ENCODE measurements at regions not wholly inside any gene's neighbourhood (a gene's known extent, or its start where the extent isn't known, plus 50 kb on each side); places are given as distances from the start of the nearest gene placed in this dataset.

GRCh38 chr2:111653913-111654312, 230.1 kb downstream of the ANAPC1 start:
- no peaks in the 10 kb centered on the region for H3K36me3 ChIP-seq (ENCODE audit: control insufficient read depth, insufficient read depth, low read length)
- POLR2A ChIA-PET, result no interaction called here
- no peak overlapping the region for H3K4me3 ChIP-seq (ENCODE audit: low read depth in 2 of 2, low read length in 2 of 2)
- no peak overlapping the region for H3K27ac ChIP-seq (ENCODE audit: low read length)
- CTCF ChIA-PET, result no interaction called here
- no TSS peak for BruUV-seq (replicated peaks)
- no peak for TF ChIP-seq TCF7L2 (IDR thresholded peaks at IDR 0.05; ENCODE audit: low read depth, low read length)
- no peak for TF ChIP-seq CTCF (IDR thresholded peaks at IDR 0.05)
- no peak for TF ChIP-seq REST (IDR thresholded peaks at IDR 0.05; ENCODE audit: insufficient read depth in 1 of 2, low read depth in 2 of 2, low read length in 1 of 2)
- no peak for TF ChIP-seq SIN3A (IDR thresholded peaks at IDR 0.05; ENCODE audit: borderline replicate concordance, insufficient read depth, low read depth, low read length)
- no peak for TF ChIP-seq POLR2AphosphoS5 (IDR thresholded peaks at IDR 0.05; ENCODE audit: low read depth, low read length)
- no peaks in the 10 kb centered on the region for H3K9me3 ChIP-seq (ENCODE audit: control insufficient read depth, insufficient read depth, low read depth, low read length)
- ATAC-seq, result no peak
- intact Hi-C loops (cut with micrococcal nuclease; ENCODE audit: unreplicated experiment), result no loop called here
- no peak for DNase-seq (ENCODE audit: low read depth, low spot score)
- no peaks in the 10 kb centered on the region for H3K27me3 ChIP-seq (ENCODE audit: control insufficient read depth, insufficient read depth, low read length)
- H3K4me1 ChIP-seq (ENCODE audit: control insufficient read depth, insufficient read depth, low read length), result peaks cover under 1% of the 10 kb centered on the region; the same call in 1 of the 2 replicates
- in situ Hi-C loops (cut with HindIII; ENCODE audit: low pct_unique_long_range_greater_than_20kb, low sequenced_read_pairs), result no loop called here

- DNase-seq (ENCODE audit: low read depth, low spot score), result no peak
- no peak for ATAC-seq
- Histone ChIP-seq H3K4me3 (ENCODE audit: low read depth in 2 of 2, low read length in 2 of 2) (no peak overlapping the region), H3K36me3 (ENCODE audit: control insufficient read depth, insufficient read depth, low read length) (no peaks in the 10 kb centered on the region), H3K9me3 (ENCODE audit: control insufficient read depth, insufficient read depth, low read depth, low read length) (no peaks in the 10 kb centered on the region), H3K4me1 (ENCODE audit: control insufficient read depth, insufficient read depth, low read length) (peaks cover 9% of the 10 kb centered on the region), H3K27ac (ENCODE audit: low read length) (no peak overlapping the region), H3K27me3 (ENCODE audit: control insufficient read depth, insufficient read depth, low read length) (no peaks in the 10 kb centered on the region)
- no TSS peak for BruUV-seq (replicated peaks)
- TF ChIP-seq SIN3A (IDR thresholded peaks at IDR 0.05; ENCODE audit: borderline replicate concordance, insufficient read depth, low read depth, low read length) (no peak), TCF7L2 (IDR thresholded peaks at IDR 0.05; ENCODE audit: low read depth, low read length) (no peak), REST (IDR thresholded peaks at IDR 0.05; ENCODE audit: insufficient read depth in 1 of 2, low read depth in 2 of 2, low read length in 1 of 2) (no peak), CTCF (IDR thresholded peaks at IDR 0.05) (no peak), POLR2AphosphoS5 (IDR thresholded peaks at IDR 0.05; ENCODE audit: low read depth, low read length) (no peak)
- in situ Hi-C loops (cut with HindIII; ENCODE audit: low pct_unique_long_range_greater_than_20kb, low sequenced_read_pairs) (no loop called here), intact Hi-C loops (cut with micrococcal nuclease; ENCODE audit: unreplicated experiment) (no loop called here)
- CTCF ChIA-PET, result no interaction called here
- POLR2A ChIA-PET, result no interaction called here
Measured at GRCh38 chr2:111654829-111655228, 229.2 kb downstream of the ANAPC1 start.
